DOHH2 (cell line): ENCODE measurements at regions not wholly inside any gene's neighbourhood (a gene's known extent, or its start where the extent isn't known, plus 50 kb on each side); places are given as distances from the start of the nearest gene placed in this dataset.

Source experiments
- H3F3A ChIP-seq: fragments of 200-600 bp; sonication (generic), shearing (Covaris generic); 2 replicates; pipeline ENCODE4 v1.6.0; 2016; ENCODE audit warnings: antibody characterized with exemption, mild to moderate bottlenecking; ENCODE audit not compliant: control insufficient read depth, insufficient read depth
- H3K27ac ChIP-seq: fragments of 200-600 bp; sonication (generic); 2 replicates; pipeline ENCODE4 v1.5.1; 2014; ENCODE audit warnings: low read depth, mild to moderate bottlenecking, low read length, moderate library complexity
- H3K27me3 ChIP-seq: fragments of 200-600 bp; sonication (generic); 2 replicates; pipeline ENCODE4 v1.6.1; 2014; ENCODE audit warnings: mild to moderate bottlenecking, low read length, mixed read lengths; ENCODE audit not compliant: control insufficient read depth
- H3K36me3 ChIP-seq: fragments of 200-600 bp; sonication (generic); 2 replicates; pipeline ENCODE4 v1.6.1; 2014; ENCODE audit warnings: mild to moderate bottlenecking, low read length, moderate library complexity, mixed read lengths; ENCODE audit not compliant: control insufficient read depth
- H3K4me1 ChIP-seq: fragments of 200-600 bp; sonication (generic); 2 replicates; pipeline ENCODE4 v1.6.1; 2014; ENCODE audit warnings: mild to moderate bottlenecking, low read length, mixed read lengths; ENCODE audit not compliant: control insufficient read depth
- H3K4me2 ChIP-seq: fragments of 200-600 bp; sonication (generic); 2 replicates; pipeline ENCODE4 v1.6.0; 2014; ENCODE audit warnings: mild to moderate bottlenecking, low read length, moderate library complexity
- H3K4me3 ChIP-seq: fragments of 200-600 bp; sonication (generic); 2 replicates; pipeline ENCODE4 v1.5.1; 2014; ENCODE audit warnings: mild to moderate bottlenecking, low read length, mixed read lengths
- H3K79me2 ChIP-seq: fragments of 200-600 bp; sonication (generic); 2 replicates; pipeline ENCODE4 v1.6.1; 2014; ENCODE audit warnings: mild to moderate bottlenecking, low read length, mixed read lengths; ENCODE audit not compliant: control insufficient read depth
- H3K9me2 ChIP-seq: fragments of 200-600 bp; sonication (generic); replicated peaks from 2 replicates; pipeline ENCODE4 v1.6.1; 2014; ENCODE audit warnings: mild to moderate bottlenecking, low read length, mixed read lengths; ENCODE audit not compliant: control insufficient read depth
- H3K9me3 ChIP-seq: fragments of 200-600 bp; sonication (generic); 2 replicates; pipeline ENCODE4 v1.6.1; 2014; ENCODE audit warnings: antibody characterized with exemption, low read length, mixed read lengths; ENCODE audit not compliant: control insufficient read depth, insufficient read depth
- H4K20me1 ChIP-seq: fragments of 200-600 bp; sonication (generic); 2 replicates; pipeline ENCODE4 v1.6.0; 2014; ENCODE audit warnings: low read depth, mild to moderate bottlenecking, antibody characterized with exemption, low read length, moderate library complexity; ENCODE audit not compliant: control insufficient read depth, insufficient read depth
- CTCF ChIP-seq: fragments of 200-600 bp; sonication (generic); IDR thresholded peaks from one replicate; pipeline ENCODE4 v1.5.1; 2014; ENCODE audit warnings: antibody characterized with exemption, mild to moderate bottlenecking, low read depth, low read length; ENCODE audit not compliant: poor library complexity, severe bottlenecking
- EZH2phosphoT487 ChIP-seq: fragments of 200-600 bp; sonication (generic); IDR thresholded peaks from 2 replicates; pipeline ENCODE4 v1.6.1; 2017; ENCODE audit warnings: borderline replicate concordance, mild to moderate bottlenecking, antibody characterized with exemption, low read length, moderate library complexity, mixed read lengths

- Histone ChIP-seq H4K20me1 (no peaks in the 10 kb centered on the region), H3K79me2 (no peaks in the 10 kb centered on the region), H3K9me3 (no peaks in the 10 kb centered on the region), H3K27ac (no peak overlapping the region), H3K9me2 (no peaks in the 10 kb centered on the region), H3K4me1 (no peaks in the 10 kb centered on the region), H3K27me3 (no peaks in the 10 kb centered on the region), H3K4me2 (no peak overlapping the region), H3F3A (no peaks in the 10 kb centered on the region), H3K4me3 (no peak overlapping the region), H3K36me3 (no peaks in the 10 kb centered on the region)
- no peak for TF ChIP-seq EZH2phosphoT487
- no peak for TF ChIP-seq CTCF
These were observed 329.2 kb downstream of the PCNX1 start for GRCh38 chr14:71236487-71236886.

GRCh38 chr14:71237556-71237955 is 330.3 kb downstream of the PCNX1 start:
- Histone ChIP-seq H4K20me1 (no peaks in the 10 kb centered on the region), H3K4me3 (no peak overlapping the region), H3K4me1 (no peaks in the 10 kb centered on the region), H3K9me3 (no peaks in the 10 kb centered on the region), H3K79me2 (no peaks in the 10 kb centered on the region), H3K9me2 (no peaks in the 10 kb centered on the region), H3F3A (no peaks in the 10 kb centered on the region), H3K36me3 (no peaks in the 10 kb centered on the region), H3K27me3 (no peaks in the 10 kb centered on the region), H3K27ac (no peak overlapping the region), H3K4me2 (no peak overlapping the region)
- TF ChIP-seq EZH2phosphoT487 (no peak), CTCF (no peak)

GRCh38 chr14:71238835-71239234 is 331.6 kb downstream of the PCNX1 start:
- Histone ChIP-seq H3K9me2 (no peaks in the 10 kb centered on the region), H3F3A (no peaks in the 10 kb centered on the region), H3K27ac (no peak overlapping the region), H3K27me3 (no peaks in the 10 kb centered on the region), H3K9me3 (no peaks in the 10 kb centered on the region), H3K4me1 (no peaks in the 10 kb centered on the region), H4K20me1 (no peaks in the 10 kb centered on the region), H3K4me3 (no peak overlapping the region), H3K79me2 (no peaks in the 10 kb centered on the region), H3K4me2 (no peak overlapping the region), H3K36me3 (no peaks in the 10 kb centered on the region)
- TF ChIP-seq CTCF = no peak
- TF ChIP-seq EZH2phosphoT487 = no peak

- H3F3A ChIP-seq = no peaks in the 10 kb centered on the region
- H3K4me1 ChIP-seq = no peaks in the 10 kb centered on the region
- no peak overlapping the region for H3K4me3 ChIP-seq
- no peaks in the 10 kb centered on the region for H3K9me3 ChIP-seq
- no peaks in the 10 kb centered on the region for H3K9me2 ChIP-seq
- H4K20me1 ChIP-seq = no peaks in the 10 kb centered on the region
- H3K79me2 ChIP-seq = no peaks in the 10 kb centered on the region
- H3K4me2 ChIP-seq = no peak overlapping the region
- H3K27ac ChIP-seq = no peak overlapping the region
- H3K27me3 ChIP-seq = no peaks in the 10 kb centered on the region
- TF ChIP-seq CTCF (no peak), EZH2phosphoT487 (no peak)
- H3K36me3 ChIP-seq = no peaks in the 10 kb centered on the region
These were observed 332.9 kb downstream of the PCNX1 start for GRCh38 chr14:71240171-71240570.
